HG03045 (cell line): ENCODE measurements at regions not wholly inside any gene's neighbourhood (a gene's known extent, or its start where the extent isn't known, plus 50 kb on each side); places are given as distances from the start of the nearest gene placed in this dataset.

Experiments used
- ATAC-seq: cut with Tn5 transposase; IDR thresholded peaks from one replicate; pipeline ENCODE4 v1.9.1; 2021; ENCODE audit warnings: mild to moderate bottlenecking, moderate library complexity; ENCODE audit not compliant: unreplicated experiment

DNA sequence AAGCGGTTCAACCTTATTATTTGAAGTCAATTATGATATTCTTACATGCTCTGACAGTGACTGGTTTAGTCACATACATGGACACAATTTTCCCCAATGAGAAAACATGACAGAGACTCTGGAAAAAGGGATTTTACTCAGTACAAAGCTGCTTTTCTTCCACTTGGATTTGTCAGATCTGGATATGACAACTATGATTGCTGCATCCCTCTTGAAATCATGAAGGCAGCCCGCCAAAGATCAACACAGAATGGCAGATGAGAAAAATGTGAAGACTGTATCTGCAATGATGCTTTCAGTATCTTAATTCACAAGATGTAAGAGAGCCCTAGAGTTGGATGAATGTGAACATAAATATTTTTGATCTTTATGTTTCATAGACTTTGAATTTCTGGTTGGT lies 439.6 kb downstream of the CDH8 start:
- no peak for ATAC-seq

GRCh38 chr16:61595605-61596004 lies 440.6 kb downstream of the CDH8 start:
- no peak for ATAC-seq

DNA sequence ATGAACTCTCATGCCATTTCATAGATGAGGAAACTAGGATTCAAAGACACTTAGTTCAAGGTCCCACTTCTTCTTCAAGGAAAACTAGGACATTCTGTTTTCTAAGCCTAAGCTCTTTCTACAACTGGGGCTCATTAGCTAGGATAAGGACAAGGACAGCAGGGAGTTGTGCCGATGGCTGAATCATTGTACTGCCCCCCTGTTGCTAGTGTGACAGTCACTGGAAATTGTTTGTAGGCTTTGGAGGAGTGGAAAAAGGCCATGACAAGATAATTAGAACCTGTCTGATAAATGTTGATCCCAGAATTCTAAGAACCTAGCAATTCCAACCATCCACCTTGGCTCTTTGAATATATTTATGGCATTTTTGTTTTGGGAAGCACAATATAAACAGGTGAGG lies 445.7 kb downstream of the CDH8 start:
- no peak for ATAC-seq

GRCh38 chr16:61587526-61587925 lies 448.7 kb downstream of the CDH8 start:
- ATAC-seq, result no peak

- no peak for ATAC-seq
Measured at GRCh38 chr16:61581417-61582046, 454.7 kb downstream of the CDH8 start.

GRCh38 chr16:61580579-61580978 lies 455.7 kb downstream of the CDH8 start:
- ATAC-seq, result no peak

GRCh38 chr16:61579195-61579594 lies 457.0 kb downstream of the CDH8 start:
- no peak for ATAC-seq

GRCh38 chr16:61576476-61576875 lies 459.8 kb downstream of the CDH8 start:
- no peak for ATAC-seq

DNA sequence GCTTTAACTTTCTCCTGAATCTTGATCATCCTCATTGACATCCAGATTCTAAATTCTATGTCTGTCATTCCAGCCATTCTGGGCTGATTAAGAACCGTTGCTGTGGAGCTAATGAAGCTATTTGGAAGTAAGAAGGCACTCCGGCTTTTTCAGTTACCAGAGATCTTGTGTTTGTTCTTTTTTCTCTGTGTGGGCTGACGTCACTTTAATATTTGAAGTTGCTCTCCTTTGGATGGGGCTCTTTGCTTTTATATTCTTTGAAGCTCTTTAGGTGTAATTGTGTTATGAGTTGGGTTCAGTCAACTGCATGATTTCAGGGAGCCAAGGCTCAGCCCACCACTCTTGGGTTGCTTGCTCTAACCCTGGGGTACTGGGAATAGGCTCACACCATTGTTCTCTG lies 460.6 kb downstream of the CDH8 start:
- ATAC-seq, result no peak

GRCh38 chr16:61569028-61569427 lies 467.2 kb downstream of the CDH8 start:
- no peak for ATAC-seq

DNA sequence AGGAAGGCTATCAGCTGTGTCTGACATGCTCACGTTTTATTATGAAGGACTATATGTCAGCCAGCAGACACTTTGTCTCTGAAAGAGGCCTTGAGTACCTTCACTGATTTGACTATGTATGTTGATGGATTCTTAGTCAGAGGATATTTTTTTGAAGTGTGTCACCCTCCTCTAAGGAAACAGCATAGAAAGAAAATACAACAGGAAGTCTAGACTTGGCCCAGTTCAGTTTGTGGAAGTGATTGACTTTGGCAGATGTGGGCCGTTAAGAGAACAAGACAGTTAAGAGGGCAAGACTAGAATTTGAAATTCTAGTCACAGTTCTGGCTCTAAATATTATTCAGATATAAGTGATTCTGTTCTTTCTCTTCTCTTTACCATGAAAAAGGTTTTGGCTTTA lies 471.5 kb downstream of the CDH8 start:
- ATAC-seq, result no peak

DNA sequence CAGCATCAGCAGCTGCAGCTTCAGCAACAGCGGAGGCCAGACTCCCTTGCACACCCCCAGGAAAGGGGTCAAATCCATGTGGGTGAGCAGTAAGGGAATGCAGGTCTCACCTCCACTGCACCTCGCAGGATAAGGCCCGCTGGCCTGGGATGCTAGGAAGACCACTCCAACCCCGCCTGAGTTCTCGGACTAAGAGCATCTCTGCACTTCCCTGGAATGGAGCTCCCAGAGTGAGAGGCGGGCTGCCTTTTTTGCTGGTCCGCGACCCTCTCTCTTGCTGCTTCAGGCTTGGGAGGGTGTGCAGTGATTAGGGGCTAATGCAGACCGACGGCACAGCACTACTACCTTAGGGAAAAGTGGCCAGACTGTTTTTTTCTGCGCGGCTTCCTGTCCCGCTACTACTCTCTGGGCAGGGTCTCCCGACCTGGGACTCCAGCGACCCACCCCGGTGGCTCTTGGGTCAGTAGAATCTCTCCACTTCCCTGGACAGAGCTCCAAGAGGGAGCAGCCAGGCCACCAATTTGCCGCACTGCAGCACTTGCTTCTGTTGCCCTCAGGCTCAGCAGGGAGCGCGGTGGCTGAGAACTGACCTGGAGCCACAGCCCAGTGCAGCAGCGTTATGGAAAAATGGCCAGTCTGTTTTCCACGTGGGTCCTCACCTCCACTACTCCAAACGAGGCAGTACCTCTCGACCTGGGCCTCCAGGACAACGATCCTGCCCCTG lies 480.4 kb downstream of the CDH8 start:
- ATAC-seq, result no peak

GRCh38 chr16:61549327-61549726 lies 486.9 kb downstream of the CDH8 start:
- ATAC-seq, result no peak

GRCh38 chr16:61547626-61548025 lies 488.6 kb downstream of the CDH8 start:
- ATAC-seq, result no peak

DNA sequence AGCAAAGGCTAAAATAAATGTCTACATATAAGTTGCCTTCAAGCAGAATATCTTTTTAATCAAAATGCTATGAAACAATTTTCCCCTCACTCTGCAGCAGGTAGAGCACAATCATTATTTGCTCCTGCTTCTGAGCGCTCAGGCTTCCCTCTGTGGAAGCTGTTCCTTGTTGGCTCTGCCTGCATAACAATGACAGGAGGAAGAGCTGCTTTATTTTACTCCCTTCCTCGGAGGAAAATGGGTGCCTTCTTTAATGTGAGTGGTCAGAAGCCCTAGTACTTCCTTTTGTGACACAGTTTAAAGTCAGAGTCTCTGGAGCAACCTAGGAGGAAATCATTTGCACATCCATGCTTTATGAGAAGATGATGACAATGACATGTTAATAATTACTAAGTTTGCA lies 492.1 kb downstream of the CDH8 start:
- ATAC-seq, result no peak

DNA sequence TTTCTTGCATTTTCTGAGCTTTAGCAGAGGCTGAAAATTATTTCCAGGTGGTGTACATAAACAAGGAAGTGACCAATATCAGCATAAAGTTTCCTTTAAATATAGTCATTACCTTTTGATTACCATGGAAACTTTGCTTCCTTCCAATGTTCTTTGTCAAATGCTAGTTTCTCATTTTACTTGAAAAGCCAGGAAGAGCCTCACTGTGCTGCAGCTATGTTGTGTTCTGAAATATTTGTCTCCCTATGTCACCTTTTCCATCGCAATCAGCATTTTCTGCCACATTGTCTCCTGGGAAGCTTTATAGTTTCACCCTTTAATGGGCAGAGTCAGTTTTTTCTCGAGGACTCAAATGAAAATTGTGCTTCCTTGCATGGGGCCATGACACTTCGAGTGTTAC lies 496.0 kb downstream of the CDH8 start:
- ATAC-seq, result no peak

DNA sequence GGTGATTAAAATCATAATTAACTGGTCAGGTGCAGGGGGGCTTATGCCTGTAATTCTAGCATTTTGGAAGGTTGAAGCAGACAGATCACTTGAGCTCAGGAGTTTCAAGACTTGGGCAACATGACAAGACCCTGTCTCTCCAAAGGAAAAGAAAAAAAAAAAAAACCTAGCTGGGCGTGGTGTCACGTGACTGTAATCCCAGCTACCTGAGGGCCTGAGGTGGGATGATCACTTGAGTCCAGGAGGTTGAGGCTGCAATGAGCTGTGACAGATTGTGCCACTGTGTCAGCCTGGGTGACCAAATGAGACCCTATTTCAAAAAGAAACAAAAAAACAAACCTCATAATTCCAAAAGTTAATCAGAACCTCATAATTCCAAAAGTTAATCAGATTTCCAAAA lies 505.5 kb downstream of the CDH8 start:
- ATAC-seq, result no peak

- no peak for ATAC-seq
Measured at GRCh38 chr16:61500851-61501250, 535.4 kb downstream of the CDH8 start.

DNA sequence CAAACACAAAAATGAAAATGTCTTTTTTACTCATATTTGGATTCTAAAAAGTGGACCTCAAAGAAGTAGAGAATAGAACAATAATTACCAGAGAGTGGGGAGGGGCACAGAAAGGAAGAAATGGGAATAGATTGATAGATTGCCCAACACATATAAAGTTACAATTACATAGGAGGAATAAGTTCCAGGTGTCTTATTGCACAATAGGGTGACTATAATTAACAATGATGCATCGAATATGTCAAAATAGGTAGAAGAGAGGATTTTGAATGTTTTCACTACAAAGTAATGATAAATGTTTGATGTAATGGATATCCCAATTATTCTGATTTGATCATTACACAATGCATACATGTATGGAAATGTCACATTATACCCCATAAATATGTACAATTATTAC lies 556.0 kb downstream of the CDH8 start:
- ATAC-seq, result no peak

DNA sequence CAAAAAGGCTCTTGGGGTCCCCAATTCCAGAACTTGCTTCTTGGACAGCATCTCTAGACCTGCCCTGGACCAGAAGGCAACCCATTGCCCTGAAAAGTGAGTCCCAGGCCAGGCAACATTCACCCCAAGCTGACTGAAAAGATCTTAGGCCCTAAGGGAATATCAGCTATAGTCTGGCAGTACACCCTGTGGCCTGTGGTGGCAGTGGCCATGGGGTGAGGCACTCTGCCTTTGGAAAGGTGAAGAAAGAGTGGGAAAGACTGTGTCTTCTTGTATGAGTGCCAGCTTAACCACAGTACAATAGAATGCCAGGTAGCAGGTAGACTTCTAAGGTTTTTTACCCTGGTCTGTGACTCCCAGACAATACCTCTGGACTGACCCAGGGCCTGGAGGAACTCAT lies 564.5 kb downstream of the CDH8 start:
- no peak for ATAC-seq

- ATAC-seq, result no peak
Measured at GRCh38 chr16:61471023-61471422, 565.2 kb downstream of the CDH8 start.

GRCh38 chr16:61465285-61465684 lies 571.0 kb downstream of the CDH8 start:
- ATAC-seq, result no peak

GRCh38 chr16:61460020-61460419 lies 576.2 kb downstream of the CDH8 start:
- ATAC-seq, result no peak
